ENCODE measurements at regions not wholly inside any gene's neighbourhood (a gene's known extent, or its start where the extent isn't known, plus 50 kb on each side); places are given as distances from the start of the nearest gene placed in this dataset.

GRCh38 chr5:147179562-147180147, 55.2 kb upstream of the STK32A start:
- Histone ChIP-seq H3K4me3 (replicated peaks in 1 of 2; ENCODE audit: low read depth in 1 of 2, low read length in 2 of 2) (no peak overlapping the region), H3K79me2 (ENCODE audit: insufficient read depth, low read length) (no peaks in the 10 kb centered on the region), H4K20me1 (ENCODE audit: insufficient read depth) (no peaks in the 10 kb centered on the region), H3K9ac (ENCODE audit: low read length) (no peak overlapping the region), H3K27me3 (ENCODE audit: insufficient read depth, low read length) (peaks cover 13% of the 10 kb centered on the region; the same call in 1 of the 2 replicates), H3K27ac (ENCODE audit: low read depth, low read length) (no peak overlapping the region), H2AFZ (ENCODE audit: low read depth, low read length, poor library complexity, severe bottlenecking) (no peak overlapping the region), H3K4me2 (ENCODE audit: low read length) (no peak overlapping the region), H3K9me2 (ENCODE audit: insufficient read depth) (no peaks in the 10 kb centered on the region), H3K36me3 (ENCODE audit: control insufficient read depth in 1 of 2, insufficient read depth in 2 of 2, low read length in 2 of 2) (no peaks in the 10 kb centered on the region), H3K9me3 (ENCODE audit: control insufficient read depth in 1 of 2, insufficient read depth in 1 of 2, low read depth in 1 of 2, low read length in 2 of 2) (no peaks in the 10 kb centered on the region), H3K4me1 (ENCODE audit: control insufficient read depth in 1 of 2, insufficient read depth in 2 of 2, low read length in 2 of 2) (no peaks in the 10 kb centered on the region)
- DNase-seq (ENCODE audit: low read depth, low spot score) (no peak), ATAC-seq (no peak)
- no TSS peak for BruUV-seq (replicated peaks)
- ChIA-PET CTCF (interaction anchor here (2.4 kb wide), 1 partner anchor 9 kb away, joined by 14 read pairs; no protein-coding TSS in a partner anchor), RAD21 (ENCODE audit: low non-redundant PET in 1 of 2, low total read pairs in 2 of 2, uncharacterized antibody in 2 of 2, unreplicated experiment in 2 of 2) (no interaction called here), POLR2A (no interaction called here)
- TF ChIP-seq YY1 (IDR thresholded peaks at IDR 0.05; ENCODE audit: extremely low read depth, insufficient replicate concordance, low read depth, low read length) (no peak), SIN3A (IDR thresholded peaks at IDR 0.05; ENCODE audit: low read depth) (no peak), CTCF (IDR thresholded peaks at IDR 0.05 in 2 of 3, conservative IDR thresholded peaks at IDR 0.05 in 1 of 3; ENCODE audit: borderline replicate concordance in 1 of 3, insufficient read depth in 1 of 3, low read depth in 2 of 3, low read length in 2 of 3) (no peak), SRF (IDR thresholded peaks at IDR 0.05; ENCODE audit: low read depth) (no peak), ZBTB33 (IDR thresholded peaks at IDR 0.05; ENCODE audit: extremely low read depth, insufficient replicate concordance, low read length) (no peak), EZH2 (IDR thresholded peaks at IDR 0.05) (no peak), ZNF274 (IDR thresholded peaks at IDR 0.05; ENCODE audit: low read depth, low read length) (no peak), ZFX (IDR thresholded peaks at IDR 0.05) (no peak), CEBPB (IDR thresholded peaks at IDR 0.05; ENCODE audit: low read depth) (no peak), REST (IDR thresholded peaks at IDR 0.05; ENCODE audit: low read depth) (no peak), POLR2A (IDR thresholded peaks at IDR 0.05; ENCODE audit: borderline replicate concordance, extremely low read depth, insufficient read depth, insufficient read length) (no peak)
- intact Hi-C loops (cut with micrococcal nuclease): no loop called here
